Esophagus muscularis mucosa (tissue), 3 donors: ENCODE measurements at regions not wholly inside any gene's neighbourhood (a gene's known extent, or its start where the extent isn't known, plus 50 kb on each side); places are given as distances from the start of the nearest gene placed in this dataset.

Experiments
- CTCF ChIP-seq, 3 experiments: fragments of 200-600 bp in 2 of 3; fragments of 450-650 bp in 1 of 3; sonication (generic) in 2 of 3; IDR thresholded peaks; one replicate each; pipeline ENCODE4 v1.5.1; 2017 to 2019; ENCODE audit warnings: antibody characterized with exemption in 3 of 3, mild to moderate bottlenecking in 2 of 3, moderate library complexity in 1 of 3
- POLR2AphosphoS5 ChIP-seq, 2 donors: sonication (generic); formaldehyde crosslinking; IDR thresholded peaks; one replicate each; pipeline ENCODE4 v1.6.1; 2017; ENCODE audit warnings: antibody characterized with exemption in 2 of 2

GRCh38 chr14:105851716-105852377, 325.5 kb downstream of the TMEM121 start:
- TF ChIP-seq POLR2AphosphoS5 (IDR thresholded peaks at IDR 0.05) (no peak), CTCF (IDR thresholded peaks at IDR 0.05) (no peak)
